ENCODE measurements at regions not wholly inside any gene's neighbourhood (a gene's known extent, or its start where the extent isn't known, plus 50 kb on each side); places are given as distances from the start of the nearest gene placed in this dataset.
"Not testable (repeated sequence)": the region's sequence is repeated elsewhere in the genome, so short reads cannot be mapped to it uniquely, and the experiment has no call there.

GRCh38 chr2:167843657-167844056 lies 403.7 kb downstream of the STK39 start:
- DNase-seq (ENCODE audit: low read depth, low spot score) = no peak

DNA sequence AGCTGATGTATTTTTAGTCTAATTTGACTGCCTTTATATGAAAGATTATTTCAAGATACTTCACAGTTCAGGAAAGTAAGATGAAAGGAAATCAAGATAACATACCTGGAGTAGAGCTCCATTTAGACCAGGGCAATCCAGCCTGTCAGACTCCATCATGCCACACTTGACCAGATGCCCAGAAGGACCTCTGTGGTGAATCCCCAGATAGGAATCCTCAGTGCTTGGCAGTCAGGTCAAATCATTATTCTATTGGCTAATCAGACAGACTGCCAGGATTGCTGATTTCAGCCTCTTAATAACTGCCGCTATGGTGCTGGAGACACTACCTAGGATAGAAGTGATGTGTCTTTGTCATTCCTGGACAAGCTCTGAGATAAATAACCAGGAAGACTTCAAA lies 404.2 kb downstream of the STK39 start:
- no peak for DNase-seq (ENCODE audit: low read depth, low spot score)

GRCh38 chr2:167842047-167842446 lies 405.3 kb downstream of the STK39 start:
- DNase-seq (ENCODE audit: low read depth, low spot score) = no peak

- not testable (repeated sequence) for DNase-seq (ENCODE audit: low read depth, low spot score)
These were observed 412.1 kb downstream of the STK39 start for GRCh38 chr2:167835290-167835689.

- DNase-seq (ENCODE audit: low read depth, low spot score) = no peak
These were observed 412.7 kb downstream of the STK39 start for GRCh38 chr2:167834707-167835106.

- DNase-seq (ENCODE audit: low read depth, low spot score) = no peak
These were observed 414.1 kb downstream of the STK39 start for GRCh38 chr2:167833294-167833693.

- no peak for DNase-seq (ENCODE audit: low read depth, low spot score)
These were observed 414.5 kb downstream of the STK39 start for GRCh38 chr2:167832868-167833287.

DNA sequence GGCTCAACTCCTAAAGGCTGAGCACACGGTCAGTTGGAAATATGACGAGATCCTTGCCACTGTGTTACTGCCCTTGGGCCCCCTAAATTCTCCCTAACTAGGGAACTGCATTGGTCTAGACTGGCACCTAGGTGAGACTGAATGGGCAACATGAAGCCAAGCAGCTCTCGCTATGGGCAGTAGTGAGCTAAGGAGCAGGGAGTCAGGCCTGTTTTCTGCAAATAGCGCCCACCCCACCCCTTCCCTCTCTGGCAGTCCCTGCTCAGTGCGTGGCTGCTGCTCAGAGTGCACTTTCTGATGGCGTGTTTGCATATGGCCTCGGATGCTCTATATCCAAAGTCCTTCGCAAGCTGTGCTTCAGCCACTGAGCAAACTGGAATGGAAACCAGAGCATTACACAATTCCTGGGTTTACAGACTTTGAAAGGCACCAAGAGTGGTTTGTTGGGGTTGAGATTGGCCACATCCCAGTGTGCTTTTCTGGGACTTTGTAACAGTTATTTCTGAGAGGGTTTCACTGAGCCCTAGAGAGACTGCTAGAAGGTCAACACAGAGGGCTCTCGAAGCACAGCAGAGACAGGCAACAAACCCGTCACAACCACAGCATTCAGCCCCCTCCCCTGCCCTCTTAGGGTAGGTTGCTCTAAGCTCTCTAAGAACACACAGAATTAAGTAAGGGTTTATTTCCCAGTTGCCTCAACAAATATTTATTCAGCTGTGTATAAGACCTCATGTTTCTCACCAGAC lies 419.9 kb downstream of the STK39 start:
- peak; percentile 2 for DNase-seq (ENCODE audit: low read depth, low spot score)

GRCh38 chr2:167826906-167827305 lies 420.5 kb downstream of the STK39 start:
- DNase-seq (ENCODE audit: low read depth, low spot score) = no peak

- DNase-seq (ENCODE audit: low read depth, low spot score) = no peak
These were observed 421.7 kb downstream of the STK39 start for GRCh38 chr2:167825664-167826063.

GRCh38 chr2:167822690-167823465 lies 424.5 kb downstream of the STK39 start:
- no peak for DNase-seq (ENCODE audit: low read depth, low spot score)

GRCh38 chr2:167820488-167820887 lies 426.9 kb downstream of the STK39 start:
- DNase-seq (ENCODE audit: low read depth, low spot score) = no peak

GRCh38 chr2:167818521-167818920 lies 428.9 kb downstream of the STK39 start:
- no peak for DNase-seq (ENCODE audit: low read depth, low spot score)

DNA sequence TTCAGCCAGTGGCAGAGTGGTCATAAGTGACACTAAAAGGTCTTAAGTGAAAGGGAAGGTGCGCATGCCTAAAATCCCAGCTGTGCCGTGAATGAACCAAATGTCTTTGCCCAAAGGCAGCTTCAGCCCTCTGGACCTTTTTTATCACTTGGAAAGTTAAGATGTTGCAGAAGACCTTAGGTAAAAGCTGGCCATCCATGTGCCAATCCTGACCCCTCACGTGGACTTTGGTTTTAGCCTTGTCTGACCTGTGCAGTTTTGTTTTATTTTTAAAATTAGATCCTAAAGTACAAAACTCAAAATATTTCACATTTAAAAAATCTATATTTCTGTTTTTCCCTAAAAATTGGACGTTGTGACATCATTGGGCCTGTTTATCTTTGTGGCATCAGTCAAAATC lies 429.5 kb downstream of the STK39 start:
- no peak for DNase-seq (ENCODE audit: low read depth, low spot score)

GRCh38 chr2:167817422-167817821 lies 430.0 kb downstream of the STK39 start:
- no peak for DNase-seq (ENCODE audit: low read depth, low spot score)

- DNase-seq (ENCODE audit: low read depth, low spot score) = no peak
These were observed 430.5 kb downstream of the STK39 start for GRCh38 chr2:167816874-167817290.

DNA sequence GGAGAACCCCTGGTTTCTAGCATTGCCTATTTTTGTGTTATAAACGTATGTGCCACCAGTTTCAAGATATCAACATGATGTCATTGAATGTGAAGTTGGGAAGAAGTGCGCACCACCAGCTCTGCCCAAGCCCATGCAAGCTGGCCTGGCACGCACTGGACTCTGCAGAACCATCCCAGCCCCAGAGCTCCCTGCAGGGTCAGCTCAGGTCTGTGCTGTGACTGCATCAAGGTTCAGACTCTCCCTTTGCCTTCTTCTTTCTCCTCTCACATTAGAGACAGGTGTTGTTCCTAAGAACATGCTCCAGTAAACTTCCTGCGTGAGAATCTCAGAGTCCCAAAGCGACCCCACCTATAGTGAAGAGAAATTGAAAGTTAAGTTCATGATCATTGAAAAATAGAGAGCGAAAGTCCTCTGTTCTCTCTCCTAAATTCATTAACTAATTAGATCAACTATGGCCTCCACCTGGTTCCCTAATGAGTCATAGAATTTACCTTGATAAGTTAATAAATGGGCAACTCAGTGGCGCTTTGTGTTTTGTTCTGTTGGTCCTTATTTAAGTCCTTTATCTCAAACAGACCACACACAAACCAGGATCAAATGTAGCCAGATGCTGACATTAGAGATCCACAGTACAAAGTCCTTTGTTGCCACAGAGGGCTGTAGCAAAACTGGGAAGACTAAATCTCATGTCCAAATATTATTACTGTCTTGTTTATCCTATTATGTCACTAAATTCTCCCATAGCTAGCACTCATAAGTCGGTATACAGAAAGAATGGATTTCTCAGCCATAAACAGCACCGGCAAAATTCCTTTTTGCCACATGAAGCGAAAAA lies 432.3 kb downstream of the STK39 start:
- DNase-seq (ENCODE audit: low read depth, low spot score) = no peak

GRCh38 chr2:167814482-167814880 lies 432.9 kb downstream of the STK39 start:
- DNase-seq (ENCODE audit: low read depth, low spot score) = not testable (repeated sequence)

DNA sequence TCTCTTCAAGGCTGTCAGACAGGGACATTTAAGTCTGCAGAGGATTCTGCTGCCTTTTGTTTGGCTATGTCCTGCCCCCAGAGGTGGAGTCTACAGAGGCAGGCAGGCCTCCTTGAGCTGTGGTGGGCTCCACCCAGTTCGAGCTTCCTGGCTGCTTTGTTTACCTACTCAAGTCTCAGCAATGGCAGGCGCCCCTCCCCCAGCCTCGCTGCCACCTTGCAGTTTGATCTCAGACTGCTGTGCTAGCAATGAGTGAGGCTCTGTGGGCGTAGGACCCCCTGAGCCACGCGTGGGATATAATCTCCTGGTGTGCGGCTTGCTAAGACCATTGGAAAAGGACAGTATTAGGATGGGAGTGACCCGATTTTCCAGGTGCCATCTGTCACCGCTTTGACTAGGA lies 437.6 kb downstream of the STK39 start:
- DNase-seq (ENCODE audit: low read depth, low spot score) = not testable (repeated sequence)

- DNase-seq (ENCODE audit: low read depth, low spot score) = no peak
These were observed 443.9 kb downstream of the STK39 start for GRCh38 chr2:167803449-167803988.

DNA sequence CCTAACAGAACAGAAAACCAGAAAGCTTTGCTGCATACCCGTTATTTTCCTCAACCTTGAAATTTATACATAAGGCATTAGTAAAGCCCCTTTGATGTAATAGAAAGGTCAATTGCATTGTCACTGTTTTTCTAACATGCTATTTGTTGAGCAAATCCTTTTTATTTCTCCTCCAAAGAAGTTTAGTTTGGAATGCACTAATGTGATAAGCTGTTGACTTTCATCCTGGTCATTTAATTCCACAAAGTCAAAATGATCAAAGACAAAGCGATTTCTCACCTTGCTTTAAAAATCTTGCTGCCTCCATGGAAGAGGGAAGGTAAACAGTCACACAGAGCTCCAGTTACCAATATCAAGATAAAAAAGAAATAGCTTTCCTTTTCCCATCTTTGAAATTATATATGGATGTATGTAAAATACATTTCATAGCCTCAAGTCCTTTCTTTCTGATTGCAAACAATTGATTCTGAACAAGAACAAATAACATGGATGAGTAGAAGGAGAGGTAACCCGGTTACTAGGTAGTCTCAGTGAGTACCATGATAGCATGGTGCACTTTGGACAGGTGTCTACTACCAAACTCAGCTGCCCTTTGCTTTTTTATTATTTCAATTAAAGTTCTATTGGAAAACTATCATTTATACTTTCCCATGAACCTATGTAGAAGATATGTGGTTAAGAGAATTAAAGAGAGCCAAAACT lies 452.7 kb downstream of the STK39 start:
- no peak for DNase-seq (ENCODE audit: low read depth, low spot score)

Data from brain pericyte (primary cell).